GM12878 (cell line): ENCODE measurements at regions not wholly inside any gene's neighbourhood (a gene's known extent, or its start where the extent isn't known, plus 50 kb on each side); places are given as distances from the start of the nearest gene placed in this dataset.

ENCODE experiments used
- ATAC-seq: fragments of 200-7000 bp; cut with Tn5 transposase; 3 replicates; pipeline ENCODE4 v1.9.1; 2020; ENCODE audit warnings: mild to moderate bottlenecking, moderate library complexity
- BruUV-seq: library from RNA; stranded (reverse); fragments of 400-500 nt; replicated peaks from 2 replicates; lab custom pipeline; 2021; lab: Mats Ljungman, UMichigan
- CTCF ChIA-PET: fragments of 300-600 bp; sonication (Branson Sonifier 250); formaldehyde crosslinking; extraction: SDS; loops from one replicate; lab custom pipeline; 2021; ENCODE audit warnings: inconsistent platforms; lab: Yijun Ruan, JAX
- POLR2A ChIA-PET: fragments of 350-600 bp; formaldehyde crosslinking; extraction: SDS; loops from one replicate; lab custom pipeline; 2021; ENCODE audit warnings: inconsistent platforms; lab: Charles Lee
- RAD21 ChIA-PET: fragments of 300-600 bp; sonication (Branson Sonifier 250); formaldehyde crosslinking; loops from one replicate; lab custom pipeline; 2023; ENCODE audit warnings: antibody characterized with exemption; ENCODE audit not compliant: unreplicated experiment; lab: Charles Lee
- SMC1A ChIA-PET: fragments of 300-600 bp; sonication (Branson Sonifier 250); formaldehyde crosslinking; loops from one replicate; lab custom pipeline; 2023; ENCODE audit not compliant: unreplicated experiment, uncharacterized antibody; lab: Charles Lee
- DNase-seq: peaks from one replicate; pipeline ENCODE4 v3.0.0-alpha.2; 2011; ENCODE audit warnings: low read depth, low spot score
- FAIRE-seq: peaks from 3 replicates; lab custom pipeline; 2011; peaks lifted over from hg19 to GRCh38; lab: Jason Lieb, UNC
- H2AFZ ChIP-seq: 2 replicates; pipeline ENCODE4 v1.6.0; 2011; ENCODE audit warnings: low read depth, low read length, control low read depth; ENCODE audit not compliant: control insufficient read depth
- H3K27ac ChIP-seq: 2 replicates; pipeline ENCODE4 v1.5.1; 2011; ENCODE audit warnings: control low read depth; ENCODE audit not compliant: control insufficient read depth, insufficient read depth
- H3K27me3 ChIP-seq, 2 experiments: replicated peaks in 1 of 2; 2 replicates each; pipeline versions ENCODE4 v1.6.0 to v1.6.1; 2011; ENCODE audit warnings: low read length in 1 of 2; ENCODE audit not compliant: control insufficient read depth in 2 of 2, insufficient read depth in 2 of 2
- H3K36me3 ChIP-seq, 2 experiments: 2 replicates each; pipeline ENCODE4 v1.5.1; 2011; ENCODE audit warnings: low read length in 1 of 2; ENCODE audit not compliant: control insufficient read depth in 2 of 2, insufficient read depth in 2 of 2
- H3K4me1 ChIP-seq: 2 replicates; pipeline ENCODE4 v1.6.1; 2011; ENCODE audit warnings: mild to moderate bottlenecking, low read length, moderate library complexity, mixed read lengths; ENCODE audit not compliant: control insufficient read depth, insufficient read depth
- H3K4me2 ChIP-seq: 2 replicates; pipeline ENCODE4 v1.6.0; 2011; ENCODE audit warnings: control low read depth; ENCODE audit not compliant: control insufficient read depth, insufficient read depth
- H3K4me3 ChIP-seq: fragments of 200-600 bp; sonication (generic); 2 replicates; pipeline ENCODE4 v1.5.1; 2016
- H3K79me2 ChIP-seq: 2 replicates; pipeline ENCODE4 v1.6.0; 2011; ENCODE audit warnings: low read length; ENCODE audit not compliant: control insufficient read depth, insufficient read depth
- H3K9ac ChIP-seq: 2 replicates; pipeline ENCODE4 v1.8.0; 2011; ENCODE audit warnings: low read length, control low read depth, mixed read lengths; ENCODE audit not compliant: control insufficient read depth, insufficient read depth
- H3K9me3 ChIP-seq: replicated peaks from 3 replicates; pipeline ENCODE4 v1.5.1; 2011; ENCODE audit warnings: mild to moderate bottlenecking, low read length; ENCODE audit not compliant: control insufficient read depth, insufficient read depth
- H4K20me1 ChIP-seq: 2 replicates; pipeline ENCODE4 v1.6.0; 2011; ENCODE audit not compliant: control insufficient read depth, insufficient read depth
- CBFB ChIP-seq: IDR thresholded peaks from 2 replicates; pipeline ENCODE4 v1.6.1; 2016; ENCODE audit warnings: antibody characterized with exemption, low read depth
- CBX3 ChIP-seq: fragments of 200-600 bp; sonication (generic); IDR thresholded peaks from 2 replicates; pipeline ENCODE4 v1.6.1; 2016; ENCODE audit warnings: low read depth, borderline replicate concordance
- ETV6 ChIP-seq, 2 experiments: fragments of 450-650 bp in 1 of 2; IDR thresholded peaks in 1 of 2; conservative IDR thresholded peaks in 1 of 2; 2 replicates each; pipeline ENCODE4 v1.6.1; 2014; ENCODE audit warnings: antibody characterized with exemption in 1 of 2, borderline replicate concordance in 1 of 2, low read depth in 1 of 2, mild to moderate bottlenecking in 1 of 2, moderate library complexity in 1 of 2
- FOXM1 ChIP-seq: IDR thresholded peaks from 2 replicates; pipeline ENCODE4 v1.6.1; 2012; ENCODE audit warnings: low read depth, mild to moderate bottlenecking, inconsistent platforms, low read length, moderate library complexity
- HDAC2 ChIP-seq: fragments of 200-600 bp; sonication (generic); IDR thresholded peaks from 2 replicates; pipeline ENCODE4 v1.6.1; 2017
- IKZF2 ChIP-seq, 2 experiments: fragments of 450-650 bp; IDR thresholded peaks; 2 replicates each; pipeline ENCODE4 v1.6.1; 2017; ENCODE audit warnings: mild to moderate bottlenecking in 2 of 2, moderate library complexity in 2 of 2
- NFXL1 ChIP-seq: fragments of 450-650 bp; IDR thresholded peaks from 2 replicates; pipeline ENCODE4 v1.6.1; 2017; ENCODE audit warnings: antibody characterized with exemption, mild to moderate bottlenecking, borderline replicate concordance
- POU2F2 ChIP-seq: IDR thresholded peaks from 3 replicates; pipeline ENCODE4 v1.6.1; 2011; ENCODE audit warnings: low read depth, mild to moderate bottlenecking, low read length, borderline replicate concordance
- SIX5 ChIP-seq: IDR thresholded peaks from 2 replicates; pipeline ENCODE4 v1.6.1; 2011; ENCODE audit warnings: mild to moderate bottlenecking, low read depth, low read length, moderate library complexity; ENCODE audit not compliant: severe bottlenecking
- STAT3 ChIP-seq: IDR thresholded peaks from 2 replicates; pipeline ENCODE4 v1.6.1; 2011; ENCODE audit warnings: low read depth, low read length, improper control_type of control experiment
- TCF12 ChIP-seq: IDR thresholded peaks from 2 replicates; pipeline ENCODE4 v1.6.1; 2011; ENCODE audit warnings: low read depth, mild to moderate bottlenecking, low read length
- YY1 ChIP-seq: IDR thresholded peaks from 2 replicates; pipeline ENCODE4 v1.6.1; 2011; ENCODE audit warnings: low read depth, mild to moderate bottlenecking, low read length
- WGBS: methylation state at CpG from one replicate; pipeline ENCODE4 v1.1.6; 2016; ENCODE audit warnings: low lambda C conversion rate; ENCODE audit not compliant: insufficient replicate concordance, insufficient coverage; ENCODE audit errors: missing lambda C conversion rate; 5-methylcytosine and 5-hydroxymethylcytosine counted together
- in situ Hi-C: fragments of 300-500 bp; cut with MboI; formaldehyde crosslinking; loops from 9 replicates; pipeline ENCODE4 v1.14.3; 2018; ENCODE audit warnings: mixed read lengths
- intact Hi-C: fragments of 100-400 bp; cut with micrococcal nuclease; formaldehyde crosslinking; loops from one replicate; pipeline ENCODE4 v1.14.2; 2022; ENCODE audit not compliant: unreplicated experiment
- TF ChIP-seq, protein P1 (sequence below): fragments of 450-650 bp; IDR thresholded peaks from 2 replicates; pipeline ENCODE4 v1.6.1; 2017; ENCODE audit warnings: mild to moderate bottlenecking, low read depth, inconsistent platforms; ENCODE audit not compliant: poor library complexity, severe bottlenecking
- TF ChIP-seq, protein P2 (sequence below): fragments of 450-650 bp; IDR thresholded peaks from 2 replicates; pipeline ENCODE4 v1.6.1; 2018; ENCODE audit warnings: borderline replicate concordance, mild to moderate bottlenecking; ENCODE audit not compliant: partially characterized antibody

DNA sequence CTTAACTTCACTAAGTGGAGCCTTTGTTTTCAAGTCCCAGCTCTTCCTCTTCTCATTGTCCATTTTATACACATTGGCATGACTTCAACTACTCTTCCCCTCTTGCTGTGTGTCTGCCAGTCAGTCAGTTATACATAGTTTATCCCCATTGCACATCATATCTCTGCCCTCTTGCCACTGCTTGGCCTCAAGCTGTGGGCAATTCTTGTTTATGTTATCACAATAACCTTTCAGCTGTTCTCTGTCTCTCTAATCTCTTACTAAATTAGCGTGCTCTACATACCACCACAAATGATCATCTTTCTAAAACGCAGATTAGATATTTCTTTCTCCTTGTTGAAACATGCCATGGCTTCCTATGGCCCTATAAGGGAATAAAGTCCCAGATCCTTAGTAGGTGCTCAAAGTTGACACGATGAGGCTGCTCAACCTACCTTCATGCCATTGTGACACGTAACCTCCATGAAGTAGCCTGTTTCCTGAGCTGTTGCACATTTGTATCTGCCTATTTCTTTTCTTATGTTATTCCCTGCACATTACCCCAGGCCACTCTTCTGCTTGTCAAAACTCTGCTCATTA, 239.3 kb downstream of the GAS1 start:
- ChIA-PET CTCF (no interaction called here), SMC1A (interaction anchor here (0.6 kb wide), 1 partner anchor 29 kb away, joined by 3 read pairs; no protein-coding TSS in a partner anchor), POLR2A (no interaction called here), RAD21 (no interaction called here)
- intact Hi-C loops (no loop called here), in situ Hi-C loops (no loop called here)
- H3K27me3 ChIP-seq: no peaks in the 10 kb centered on the region
- H3K9me3 ChIP-seq: no peaks in the 10 kb centered on the region
- no peak overlapping the region for H3K27ac ChIP-seq
- H3K4me2 ChIP-seq: no peak overlapping the region
- no peaks in the 10 kb centered on the region for H3K36me3 ChIP-seq
- no peak overlapping the region for H2AFZ ChIP-seq
- ATAC-seq: no peak
- DNase-seq: no peak
- H3K79me2 ChIP-seq: no peaks in the 10 kb centered on the region
- H3K4me1 ChIP-seq: no peaks in the 10 kb centered on the region
- WGBS: 3% methylated on average over 4 of the region's 4 CpGs
- no TSS peak for BruUV-seq
- H3K4me3 ChIP-seq: no peak overlapping the region
- FAIRE-seq: no peak
- H3K9ac ChIP-seq: no peak overlapping the region
- TF ChIP-seq STAT3 (no peak), CBX3 (no peak), CBFB (no peak)
- TF ChIP-seq, protein P1, sequence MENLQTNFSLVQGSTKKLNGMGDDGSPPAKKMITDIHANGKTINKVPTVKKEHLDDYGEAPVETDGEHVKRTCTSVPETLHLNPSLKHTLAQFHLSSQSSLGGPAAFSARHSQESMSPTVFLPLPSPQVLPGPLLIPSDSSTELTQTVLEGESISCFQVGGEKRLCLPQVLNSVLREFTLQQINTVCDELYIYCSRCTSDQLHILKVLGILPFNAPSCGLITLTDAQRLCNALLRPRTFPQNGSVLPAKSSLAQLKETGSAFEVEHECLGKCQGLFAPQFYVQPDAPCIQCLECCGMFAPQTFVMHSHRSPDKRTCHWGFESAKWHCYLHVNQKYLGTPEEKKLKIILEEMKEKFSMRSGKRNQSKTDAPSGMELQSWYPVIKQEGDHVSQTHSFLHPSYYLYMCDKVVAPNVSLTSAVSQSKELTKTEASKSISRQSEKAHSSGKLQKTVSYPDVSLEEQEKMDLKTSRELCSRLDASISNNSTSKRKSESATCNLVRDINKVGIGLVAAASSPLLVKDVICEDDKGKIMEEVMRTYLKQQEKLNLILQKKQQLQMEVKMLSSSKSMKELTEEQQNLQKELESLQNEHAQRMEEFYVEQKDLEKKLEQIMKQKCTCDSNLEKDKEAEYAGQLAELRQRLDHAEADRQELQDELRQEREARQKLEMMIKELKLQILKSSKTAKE: no peak
- H4K20me1 ChIP-seq: no peaks in the 10 kb centered on the region

DNA sequence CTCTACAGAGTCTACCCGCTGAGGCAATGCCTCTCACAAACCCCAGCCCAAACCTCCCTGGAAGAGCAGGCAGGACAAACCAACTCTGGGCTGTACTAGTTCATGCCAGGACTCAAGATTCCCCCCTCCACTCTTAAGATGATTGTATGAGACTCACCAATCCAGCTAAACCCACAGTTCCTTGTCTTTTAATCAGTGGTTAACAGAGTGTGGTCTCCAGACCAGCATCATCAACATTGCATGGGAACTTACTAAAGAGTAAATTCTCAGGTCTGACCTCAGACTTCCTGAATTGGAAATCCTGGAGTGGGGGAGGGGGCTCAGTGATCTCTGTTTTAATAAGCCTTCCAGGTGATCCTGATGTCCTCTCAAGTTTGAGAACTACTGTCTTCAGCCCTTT, 240.9 kb downstream of the GAS1 start:
- Histone ChIP-seq H3K9me3 (no peaks in the 10 kb centered on the region), H3K4me3 (no peak overlapping the region), H3K4me1 (no peaks in the 10 kb centered on the region), H4K20me1 (no peaks in the 10 kb centered on the region), H3K4me2 (no peak overlapping the region), H3K79me2 (no peaks in the 10 kb centered on the region), H3K36me3 (no peaks in the 10 kb centered on the region), H3K27ac (no peak overlapping the region), H3K27me3 (no peaks in the 10 kb centered on the region), H3K9ac (no peak overlapping the region), H2AFZ (no peak overlapping the region)
- BruUV-seq: no TSS peak
- POLR2A ChIA-PET: no interaction called here
- 10% methylated on average over 1 of the region's 1 CpG for WGBS
- no peak for ATAC-seq
- DNase-seq: no peak
- intact Hi-C loops (no loop called here), in situ Hi-C loops (no loop called here)
- no peak for FAIRE-seq
- RAD21 ChIA-PET: no interaction called here
- SMC1A ChIA-PET: no interaction called here
- CTCF ChIA-PET: no interaction called here
- no peak for TF ChIP-seq ETV6 (conservative IDR thresholded peaks at IDR 0.05 in 1 of 2, IDR thresholded peaks at IDR 0.05 in 1 of 2; ENCODE audit: borderline replicate concordance in 1 of 2, low read depth in 1 of 2)
- no peak for TF ChIP-seq FOXM1
- TF ChIP-seq TCF12: no peak
- TF ChIP-seq, protein P2, sequence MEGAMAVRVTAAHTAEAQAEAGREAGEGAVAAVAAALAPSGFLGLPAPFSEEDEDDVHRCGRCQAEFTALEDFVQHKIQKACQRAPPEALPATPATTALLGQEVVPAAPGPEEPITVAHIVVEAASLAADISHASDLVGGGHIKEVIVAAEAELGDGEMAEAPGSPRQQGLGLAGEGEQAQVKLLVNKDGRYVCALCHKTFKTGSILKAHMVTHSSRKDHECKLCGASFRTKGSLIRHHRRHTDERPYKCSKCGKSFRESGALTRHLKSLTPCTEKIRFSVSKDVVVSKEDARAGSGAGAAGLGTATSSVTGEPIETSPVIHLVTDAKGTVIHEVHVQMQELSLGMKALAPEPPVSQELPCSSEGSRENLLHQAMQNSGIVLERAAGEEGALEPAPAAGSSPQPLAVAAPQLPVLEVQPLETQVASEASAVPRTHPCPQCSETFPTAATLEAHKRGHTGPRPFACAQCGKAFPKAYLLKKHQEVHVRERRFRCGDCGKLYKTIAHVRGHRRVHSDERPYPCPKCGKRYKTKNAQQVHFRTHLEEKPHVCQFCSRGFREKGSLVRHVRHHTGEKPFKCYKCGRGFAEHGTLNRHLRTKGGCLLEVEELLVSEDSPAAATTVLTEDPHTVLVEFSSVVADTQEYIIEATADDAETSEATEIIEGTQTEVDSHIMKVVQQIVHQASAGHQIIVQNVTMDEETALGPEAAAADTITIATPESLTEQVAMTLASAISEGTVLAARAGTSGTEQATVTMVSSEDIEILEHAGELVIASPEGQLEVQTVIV: no peak
- no peak for TF ChIP-seq YY1
- no peak for TF ChIP-seq POU2F2
- no peak for TF ChIP-seq CBX3
- no peak for TF ChIP-seq IKZF2 (IDR thresholded peaks at IDR 0.05)
- no peak for TF ChIP-seq NFXL1
- no peak for TF ChIP-seq HDAC2
- TF ChIP-seq SIX5: no peak
